MM.1S (cell line): ENCODE measurements at regions not wholly inside any gene's neighbourhood (a gene's known extent, or its start where the extent isn't known, plus 50 kb on each side); places are given as distances from the start of the nearest gene placed in this dataset.

Experiments used
- DNase-seq: peaks from one replicate; pipeline ENCODE4 v3.0.0-alpha.2; 2015
- H2AFZ ChIP-seq: fragments of 300-600 bp; sonication (generic); 2 replicates; pipeline ENCODE4 v1.6.0; 2016; ENCODE audit warnings: antibody characterized with exemption, low read length
- H3F3A ChIP-seq: fragments of 300-600 bp; sonication (generic); 2 replicates; pipeline ENCODE4 v1.6.1; 2016; ENCODE audit warnings: mild to moderate bottlenecking, antibody characterized with exemption, low read length, moderate library complexity, mixed read lengths; ENCODE audit not compliant: insufficient read depth
- H3K27ac ChIP-seq: fragments of 300-600 bp; sonication (generic); 2 replicates; pipeline ENCODE4 v1.5.1; 2016; ENCODE audit warnings: mild to moderate bottlenecking, low read length
- H3K27me3 ChIP-seq: fragments of 300-600 bp; sonication (generic); replicated peaks from 2 replicates; pipeline ENCODE4 v1.6.0; 2016; ENCODE audit warnings: low read length; ENCODE audit not compliant: insufficient read depth
- H3K36me3 ChIP-seq: fragments of 300-600 bp; sonication (generic); replicated peaks from 2 replicates; pipeline ENCODE4 v1.6.1; 2016; ENCODE audit warnings: mild to moderate bottlenecking, low read length, mixed read lengths; ENCODE audit not compliant: insufficient read depth
- H3K4me1 ChIP-seq: fragments of 300-600 bp; sonication (generic); 2 replicates; pipeline ENCODE4 v1.6.1; 2016; ENCODE audit warnings: low read length, mixed read lengths
- H3K4me2 ChIP-seq: fragments of 300-600 bp; sonication (generic); 2 replicates; pipeline ENCODE4 v1.6.0; 2016; ENCODE audit warnings: low read depth, low read length
- H3K4me3 ChIP-seq: fragments of 300-600 bp; sonication (generic); 2 replicates; pipeline ENCODE4 v1.5.1; 2016; ENCODE audit warnings: low read length, mixed read lengths
- H3K79me2 ChIP-seq: fragments of 300-600 bp; sonication (generic); 2 replicates; pipeline ENCODE4 v1.6.1; 2016; ENCODE audit warnings: mixed run types, low read length, mixed read lengths
- H3K9ac ChIP-seq: fragments of 300-600 bp; sonication (generic); 2 replicates; pipeline ENCODE4 v1.6.1; 2016; ENCODE audit warnings: low read length, mixed read lengths
- H3K9me2 ChIP-seq: fragments of 300-600 bp; sonication (generic); replicated peaks from 2 replicates; pipeline ENCODE4 v1.6.1; 2016; ENCODE audit warnings: mild to moderate bottlenecking, low read length, mixed read lengths; ENCODE audit not compliant: insufficient read depth
- H3K9me3 ChIP-seq: fragments of 300-600 bp; sonication (generic); replicated peaks from 2 replicates; pipeline ENCODE4 v1.6.1; 2016; ENCODE audit warnings: mild to moderate bottlenecking, low read length, mixed read lengths; ENCODE audit not compliant: insufficient read depth
- H4K20me1 ChIP-seq: fragments of 300-600 bp; sonication (generic); 2 replicates; pipeline ENCODE4 v1.6.1; 2016; ENCODE audit warnings: mild to moderate bottlenecking, low read length, moderate library complexity, mixed read lengths; ENCODE audit not compliant: insufficient read depth
- EZH2 ChIP-seq: fragments of 300-600 bp; sonication (generic); optimal IDR thresholded peaks from 2 replicates; pipeline ENCODE3; 2017; ENCODE audit warnings: low read depth, mild to moderate bottlenecking, antibody characterized with exemption, low read length, mixed read lengths
- EZH2phosphoT487 ChIP-seq: fragments of 300-600 bp; sonication (generic); IDR thresholded peaks from 2 replicates; pipeline ENCODE4 v1.6.1; 2018; ENCODE audit warnings: antibody characterized with exemption, low read length
- TF ChIP-seq, protein P1 (sequence below): fragments of 300-600 bp; sonication (generic); IDR thresholded peaks from 2 replicates; pipeline ENCODE4 v1.5.1; 2016; ENCODE audit warnings: antibody characterized with exemption, low read length, mixed read lengths

DNA sequence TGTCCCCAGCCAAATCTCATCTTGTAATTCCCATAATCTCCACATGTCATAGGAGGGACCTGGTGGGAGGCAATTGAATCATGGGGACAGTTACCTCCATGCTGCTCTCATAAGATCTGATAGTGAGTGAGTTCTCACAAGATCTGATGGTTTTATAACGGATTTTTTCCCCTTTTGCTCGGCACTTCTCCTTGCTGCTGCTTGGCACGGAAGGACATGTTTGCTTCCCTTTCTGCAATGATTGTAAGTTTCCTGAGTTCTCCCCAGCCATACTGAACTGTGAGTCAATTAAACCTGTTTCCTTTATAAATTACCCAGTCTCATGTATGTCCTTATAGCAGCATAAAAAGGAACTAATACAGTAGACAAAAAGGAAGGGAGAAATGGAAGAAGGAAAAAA lies 76.7 kb upstream of the CCNG1 start:
- H3K4me1 ChIP-seq = peaks cover 16% of the 10 kb centered on the region
- no peaks in the 10 kb centered on the region for H4K20me1 ChIP-seq
- H2AFZ ChIP-seq = no peak overlapping the region
- no peak overlapping the region for H3K4me3 ChIP-seq
- no peaks in the 10 kb centered on the region for H3K79me2 ChIP-seq
- H3K4me2 ChIP-seq = no peak overlapping the region
- H3K27me3 ChIP-seq = no peaks in the 10 kb centered on the region
- H3K27ac ChIP-seq = no peak overlapping the region
- no peaks in the 10 kb centered on the region for H3K9me3 ChIP-seq
- H3K9me2 ChIP-seq = no peaks in the 10 kb centered on the region
- DNase-seq = no peak
- no peaks in the 10 kb centered on the region for H3K36me3 ChIP-seq
- H3F3A ChIP-seq = peaks cover 5% of the 10 kb centered on the region; the same call in 1 of the 2 replicates
- TF ChIP-seq, protein P1, sequence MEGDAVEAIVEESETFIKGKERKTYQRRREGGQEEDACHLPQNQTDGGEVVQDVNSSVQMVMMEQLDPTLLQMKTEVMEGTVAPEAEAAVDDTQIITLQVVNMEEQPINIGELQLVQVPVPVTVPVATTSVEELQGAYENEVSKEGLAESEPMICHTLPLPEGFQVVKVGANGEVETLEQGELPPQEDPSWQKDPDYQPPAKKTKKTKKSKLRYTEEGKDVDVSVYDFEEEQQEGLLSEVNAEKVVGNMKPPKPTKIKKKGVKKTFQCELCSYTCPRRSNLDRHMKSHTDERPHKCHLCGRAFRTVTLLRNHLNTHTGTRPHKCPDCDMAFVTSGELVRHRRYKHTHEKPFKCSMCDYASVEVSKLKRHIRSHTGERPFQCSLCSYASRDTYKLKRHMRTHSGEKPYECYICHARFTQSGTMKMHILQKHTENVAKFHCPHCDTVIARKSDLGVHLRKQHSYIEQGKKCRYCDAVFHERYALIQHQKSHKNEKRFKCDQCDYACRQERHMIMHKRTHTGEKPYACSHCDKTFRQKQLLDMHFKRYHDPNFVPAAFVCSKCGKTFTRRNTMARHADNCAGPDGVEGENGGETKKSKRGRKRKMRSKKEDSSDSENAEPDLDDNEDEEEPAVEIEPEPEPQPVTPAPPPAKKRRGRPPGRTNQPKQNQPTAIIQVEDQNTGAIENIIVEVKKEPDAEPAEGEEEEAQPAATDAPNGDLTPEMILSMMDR = no peak
- no peak for TF ChIP-seq EZH2
- TF ChIP-seq EZH2phosphoT487 = no peak
- no peak overlapping the region for H3K9ac ChIP-seq

DNA sequence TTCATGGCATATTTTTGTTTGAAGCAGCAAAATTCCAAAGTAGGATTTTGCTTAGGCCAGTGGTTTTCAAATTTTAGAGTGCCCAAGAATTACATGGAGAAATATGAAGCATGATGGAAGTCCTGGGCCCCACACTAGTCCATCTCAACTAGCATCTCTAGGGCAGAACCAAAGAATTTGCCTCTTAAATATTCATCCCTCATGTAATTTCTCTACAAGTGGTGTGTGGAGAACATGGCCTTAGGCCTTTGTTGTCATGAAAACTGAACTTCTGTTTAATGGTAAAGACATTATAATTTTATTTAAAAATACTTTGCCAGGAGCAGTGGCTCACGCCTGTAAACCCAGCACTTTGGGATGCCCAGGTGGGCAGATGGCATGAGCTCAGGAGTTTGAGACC lies 75.9 kb upstream of the CCNG1 start:
- Histone ChIP-seq H3K9ac (no peak overlapping the region), H3K4me3 (no peak overlapping the region), H3K4me1 (peaks cover 16% of the 10 kb centered on the region), H3K9me2 (no peaks in the 10 kb centered on the region), H3K27ac (no peak overlapping the region), H3K36me3 (no peaks in the 10 kb centered on the region), H3F3A (peaks cover 5% of the 10 kb centered on the region; the same call in 1 of the 2 replicates), H3K27me3 (no peaks in the 10 kb centered on the region), H4K20me1 (no peaks in the 10 kb centered on the region), H3K9me3 (no peaks in the 10 kb centered on the region), H3K4me2 (no peak overlapping the region), H2AFZ (no peak overlapping the region), H3K79me2 (no peaks in the 10 kb centered on the region)
- TF ChIP-seq, protein P1 = no peak
- TF ChIP-seq EZH2phosphoT487 (no peak), EZH2 (no peak)
- no peak for DNase-seq

DNA sequence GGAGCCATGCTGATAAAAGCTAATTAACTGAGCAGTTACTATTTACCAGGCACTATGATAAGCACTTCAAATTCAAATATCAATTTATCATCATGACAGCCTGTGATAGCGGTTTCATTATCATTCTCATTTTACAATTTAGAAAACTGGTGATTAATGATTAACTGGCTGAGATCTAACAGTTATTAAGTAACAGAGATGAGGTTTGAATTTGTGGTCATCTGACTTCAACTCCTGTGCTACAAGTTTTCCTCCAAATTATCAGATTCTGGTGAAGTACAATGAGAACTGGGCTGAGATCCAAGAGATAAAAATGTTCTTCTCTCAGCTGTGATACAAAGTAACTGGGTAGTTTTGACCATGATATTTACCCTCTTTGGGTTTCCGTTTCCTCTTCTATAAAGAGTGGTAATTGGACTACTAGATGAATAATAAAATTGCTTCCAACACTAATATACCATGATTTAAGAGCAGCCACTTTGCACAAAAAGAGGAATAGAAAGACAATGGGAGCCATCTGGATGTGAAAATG lies 74.5 kb upstream of the CCNG1 start:
- Histone ChIP-seq H3K4me3 (no peak overlapping the region), H3K27ac (no peak overlapping the region), H3K9me3 (no peaks in the 10 kb centered on the region)

More for the DNA sequence above, 74.5 kb upstream of the CCNG1 start:
- no peak overlapping the region for H3K4me2 ChIP-seq
- no peaks in the 10 kb centered on the region for H3K27me3 ChIP-seq
- H3F3A ChIP-seq = peaks cover 2% of the 10 kb centered on the region; the same call in 1 of the 2 replicates
- no peaks in the 10 kb centered on the region for H3K9me2 ChIP-seq
- no peak overlapping the region for H3K9ac ChIP-seq
- TF ChIP-seq, protein P1 = no peak
- TF ChIP-seq EZH2 = no peak
- no peak for TF ChIP-seq EZH2phosphoT487
- H3K79me2 ChIP-seq = no peaks in the 10 kb centered on the region
- H3K36me3 ChIP-seq = no peaks in the 10 kb centered on the region
- no peaks in the 10 kb centered on the region for H4K20me1 ChIP-seq
- peaks cover 7% of the 10 kb centered on the region for H3K4me1 ChIP-seq
- no peak overlapping the region for H2AFZ ChIP-seq
- no peak for DNase-seq
